ENCODE measurements at regions not wholly inside any gene's neighbourhood (a gene's known extent, or its start where the extent isn't known, plus 50 kb on each side); places are given as distances from the start of the nearest gene placed in this dataset.

DNA sequence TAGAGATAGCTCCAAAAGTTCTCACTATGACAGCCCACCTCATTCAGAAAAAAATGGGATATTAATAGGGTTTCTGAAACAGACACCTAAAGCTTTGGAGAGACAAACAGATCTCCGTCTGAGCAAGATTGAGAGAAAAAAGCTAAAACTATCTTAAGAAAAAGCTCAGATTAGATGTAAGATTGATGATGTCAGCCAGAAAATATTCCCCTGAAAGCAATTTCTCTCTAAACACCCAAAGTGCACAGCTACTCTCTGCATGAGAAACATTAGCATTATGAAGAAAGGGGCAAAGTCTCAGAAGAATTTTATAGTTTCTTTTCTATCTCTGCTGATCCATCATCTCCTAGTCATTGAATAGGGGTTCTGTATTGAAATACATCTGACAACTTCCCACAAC lies 148.9 kb downstream of the ZNF737 start:
- ChIA-PET POLR2A (no interaction called here), CTCF (interaction anchor here (0.6 to 1.0 kb wide), 2 partner anchors 57 to 282 kb away, joined by 3 read pairs; no protein-coding TSS in a partner anchor)
- Histone ChIP-seq H4K20me1 (ENCODE audit: insufficient read depth) (no peaks in the 10 kb centered on the region), H3K9me3 (no peaks in the 10 kb centered on the region), H2AFZ (ENCODE audit: low read depth) (no peak overlapping the region), H3K79me2 (ENCODE audit: insufficient read depth) (no peaks in the 10 kb centered on the region), H3K36me3 (replicated peaks in 1 of 2; ENCODE audit: control insufficient read depth in 1 of 2, insufficient read depth in 2 of 2, low read length in 1 of 2) (no peaks in the 10 kb centered on the region), H3K4me1 (ENCODE audit: control insufficient read depth in 1 of 2, insufficient read depth in 2 of 2, low read depth in 1 of 2, low read length in 1 of 2) (no peaks in the 10 kb centered on the region; a peak in 2 of 4 replicates), H3K9ac (no peak overlapping the region), H3K27me3 (ENCODE audit: insufficient read depth) (no peaks in the 10 kb centered on the region), H3K4me2 (no peak overlapping the region), H3F3A (replicated peaks; ENCODE audit: insufficient read depth) (no peaks in the 10 kb centered on the region), H3K9me2 (no peaks in the 10 kb centered on the region), H3K4me3 (ENCODE audit: low read depth in 2 of 2, low read length in 1 of 2) (no peak overlapping the region), H3K27ac (ENCODE audit: low read depth in 2 of 2, low read length in 1 of 2) (no peak overlapping the region)
- no peak for DNase-seq
- 39% methylated on average over 1 of the region's 1 CpG for WGBS (ENCODE audit: low lambda C conversion rate)
- TF ChIP-seq, protein P1, sequence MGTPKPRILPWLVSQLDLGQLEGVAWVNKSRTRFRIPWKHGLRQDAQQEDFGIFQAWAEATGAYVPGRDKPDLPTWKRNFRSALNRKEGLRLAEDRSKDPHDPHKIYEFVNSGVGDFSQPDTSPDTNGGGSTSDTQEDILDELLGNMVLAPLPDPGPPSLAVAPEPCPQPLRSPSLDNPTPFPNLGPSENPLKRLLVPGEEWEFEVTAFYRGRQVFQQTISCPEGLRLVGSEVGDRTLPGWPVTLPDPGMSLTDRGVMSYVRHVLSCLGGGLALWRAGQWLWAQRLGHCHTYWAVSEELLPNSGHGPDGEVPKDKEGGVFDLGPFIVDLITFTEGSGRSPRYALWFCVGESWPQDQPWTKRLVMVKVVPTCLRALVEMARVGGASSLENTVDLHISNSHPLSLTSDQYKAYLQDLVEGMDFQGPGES (IDR thresholded peaks at IDR 0.05; ENCODE audit: low read depth, low read length), result no peak
- no peak for TF ChIP-seq EP300 (IDR thresholded peaks at IDR 0.05; ENCODE audit: borderline replicate concordance in 1 of 2, low read depth in 1 of 2, low read length in 1 of 2)
- no peak for TF ChIP-seq MEF2A (IDR thresholded peaks at IDR 0.05; ENCODE audit: borderline replicate concordance, low read depth)
- no peak for TF ChIP-seq RXRA (IDR thresholded peaks at IDR 0.05; ENCODE audit: borderline replicate concordance, low read depth)
- TF ChIP-seq NFIC (IDR thresholded peaks at IDR 0.05; ENCODE audit: borderline replicate concordance), result no peak
- TF ChIP-seq FOXJ3 (CRISPR knock-in tag; IDR thresholded peaks at IDR 0.05), result no peak
- no peak for TF ChIP-seq EZH2phosphoT487 (IDR thresholded peaks at IDR 0.05; ENCODE audit: borderline replicate concordance, low read depth)
- no peak for TF ChIP-seq TCF12 (IDR thresholded peaks at IDR 0.05)

DNA sequence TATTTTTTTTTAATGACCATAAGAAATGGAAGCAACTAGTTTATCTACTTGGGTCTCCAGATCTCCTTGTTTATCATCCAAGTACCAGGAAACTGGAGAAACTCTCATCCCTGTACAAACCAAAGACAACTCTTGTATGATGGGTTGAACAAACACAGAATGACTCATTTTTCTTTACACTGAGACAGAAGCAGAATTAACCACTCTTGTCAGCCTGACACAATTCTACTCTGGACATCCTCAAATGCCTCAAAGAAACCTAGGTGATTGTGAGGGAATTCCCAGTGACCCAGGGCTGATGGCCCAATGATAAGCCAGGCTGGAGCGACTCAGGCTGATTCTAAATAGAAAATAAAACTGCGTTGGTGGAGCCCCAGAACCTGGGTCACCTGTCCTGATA lies 151.5 kb downstream of the ZNF737 start:
- no peak for DNase-seq
- Histone ChIP-seq H3K9me3 (no peaks in the 10 kb centered on the region), H3F3A (replicated peaks; ENCODE audit: insufficient read depth) (no peaks in the 10 kb centered on the region), H4K20me1 (ENCODE audit: insufficient read depth) (no peaks in the 10 kb centered on the region), H3K9ac (no peak overlapping the region), H3K4me2 (no peak overlapping the region), H3K36me3 (replicated peaks in 1 of 2; ENCODE audit: control insufficient read depth in 1 of 2, insufficient read depth in 2 of 2, low read length in 1 of 2) (no peaks in the 10 kb centered on the region), H3K27me3 (ENCODE audit: insufficient read depth) (no peaks in the 10 kb centered on the region), H3K4me3 (ENCODE audit: low read depth in 2 of 2, low read length in 1 of 2) (no peak overlapping the region), H3K79me2 (ENCODE audit: insufficient read depth) (no peaks in the 10 kb centered on the region), H2AFZ (ENCODE audit: low read depth) (no peak overlapping the region), H3K4me1 (ENCODE audit: control insufficient read depth in 1 of 2, insufficient read depth in 2 of 2, low read depth in 1 of 2, low read length in 1 of 2) (no peaks in the 10 kb centered on the region; a peak in 2 of 4 replicates), H3K9me2 (no peaks in the 10 kb centered on the region), H3K27ac (ENCODE audit: low read depth in 2 of 2, low read length in 1 of 2) (no peak overlapping the region)
- TF ChIP-seq RXRA (IDR thresholded peaks at IDR 0.05; ENCODE audit: borderline replicate concordance, low read depth) (no peak), EZH2phosphoT487 (IDR thresholded peaks at IDR 0.05; ENCODE audit: borderline replicate concordance, low read depth) (no peak), CHD2 (IDR thresholded peaks at IDR 0.05; ENCODE audit: low read length, partially characterized antibody) (no peak), POLR2AphosphoS5 (IDR thresholded peaks at IDR 0.05; ENCODE audit: low read depth, low read length) (no peak), FOSL2 (IDR thresholded peaks at IDR 0.05; ENCODE audit: borderline replicate concordance, low read depth) (no peak), NRF1 (IDR thresholded peaks at IDR 0.05; ENCODE audit: low read depth, low read length) (no peak), SIN3A (IDR thresholded peaks at IDR 0.05; ENCODE audit: borderline replicate concordance, low read depth, low read length) (no peak), FOXJ3 (CRISPR knock-in tag; IDR thresholded peaks at IDR 0.05) (no peak), RAD21 (IDR thresholded peaks at IDR 0.05; ENCODE audit: low read length) (no peak)
- TF ChIP-seq, protein P2, sequence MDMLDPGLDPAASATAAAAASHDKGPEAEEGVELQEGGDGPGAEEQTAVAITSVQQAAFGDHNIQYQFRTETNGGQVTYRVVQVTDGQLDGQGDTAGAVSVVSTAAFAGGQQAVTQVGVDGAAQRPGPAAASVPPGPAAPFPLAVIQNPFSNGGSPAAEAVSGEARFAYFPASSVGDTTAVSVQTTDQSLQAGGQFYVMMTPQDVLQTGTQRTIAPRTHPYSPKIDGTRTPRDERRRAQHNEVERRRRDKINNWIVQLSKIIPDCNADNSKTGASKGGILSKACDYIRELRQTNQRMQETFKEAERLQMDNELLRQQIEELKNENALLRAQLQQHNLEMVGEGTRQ (IDR thresholded peaks at IDR 0.05; ENCODE audit: borderline replicate concordance, low read depth, low read length), result no peak
- TF ChIP-seq, protein P3, sequence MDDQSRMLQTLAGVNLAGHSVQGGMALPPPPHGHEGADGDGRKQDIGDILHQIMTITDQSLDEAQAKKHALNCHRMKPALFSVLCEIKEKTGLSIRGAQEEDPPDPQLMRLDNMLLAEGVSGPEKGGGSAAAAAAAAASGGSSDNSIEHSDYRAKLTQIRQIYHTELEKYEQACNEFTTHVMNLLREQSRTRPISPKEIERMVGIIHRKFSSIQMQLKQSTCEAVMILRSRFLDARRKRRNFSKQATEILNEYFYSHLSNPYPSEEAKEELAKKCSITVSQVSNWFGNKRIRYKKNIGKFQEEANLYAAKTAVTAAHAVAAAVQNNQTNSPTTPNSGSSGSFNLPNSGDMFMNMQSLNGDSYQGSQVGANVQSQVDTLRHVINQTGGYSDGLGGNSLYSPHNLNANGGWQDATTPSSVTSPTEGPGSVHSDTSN (IDR thresholded peaks at IDR 0.05), result no peak
- TF ChIP-seq, protein P4, sequence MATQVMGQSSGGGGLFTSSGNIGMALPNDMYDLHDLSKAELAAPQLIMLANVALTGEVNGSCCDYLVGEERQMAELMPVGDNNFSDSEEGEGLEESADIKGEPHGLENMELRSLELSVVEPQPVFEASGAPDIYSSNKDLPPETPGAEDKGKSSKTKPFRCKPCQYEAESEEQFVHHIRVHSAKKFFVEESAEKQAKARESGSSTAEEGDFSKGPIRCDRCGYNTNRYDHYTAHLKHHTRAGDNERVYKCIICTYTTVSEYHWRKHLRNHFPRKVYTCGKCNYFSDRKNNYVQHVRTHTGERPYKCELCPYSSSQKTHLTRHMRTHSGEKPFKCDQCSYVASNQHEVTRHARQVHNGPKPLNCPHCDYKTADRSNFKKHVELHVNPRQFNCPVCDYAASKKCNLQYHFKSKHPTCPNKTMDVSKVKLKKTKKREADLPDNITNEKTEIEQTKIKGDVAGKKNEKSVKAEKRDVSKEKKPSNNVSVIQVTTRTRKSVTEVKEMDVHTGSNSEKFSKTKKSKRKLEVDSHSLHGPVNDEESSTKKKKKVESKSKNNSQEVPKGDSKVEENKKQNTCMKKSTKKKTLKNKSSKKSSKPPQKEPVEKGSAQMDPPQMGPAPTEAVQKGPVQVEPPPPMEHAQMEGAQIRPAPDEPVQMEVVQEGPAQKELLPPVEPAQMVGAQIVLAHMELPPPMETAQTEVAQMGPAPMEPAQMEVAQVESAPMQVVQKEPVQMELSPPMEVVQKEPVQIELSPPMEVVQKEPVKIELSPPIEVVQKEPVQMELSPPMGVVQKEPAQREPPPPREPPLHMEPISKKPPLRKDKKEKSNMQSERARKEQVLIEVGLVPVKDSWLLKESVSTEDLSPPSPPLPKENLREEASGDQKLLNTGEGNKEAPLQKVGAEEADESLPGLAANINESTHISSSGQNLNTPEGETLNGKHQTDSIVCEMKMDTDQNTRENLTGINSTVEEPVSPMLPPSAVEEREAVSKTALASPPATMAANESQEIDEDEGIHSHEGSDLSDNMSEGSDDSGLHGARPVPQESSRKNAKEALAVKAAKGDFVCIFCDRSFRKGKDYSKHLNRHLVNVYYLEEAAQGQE (IDR thresholded peaks at IDR 0.05; ENCODE audit: low read depth, low read length), result no peak
- 63% methylated on average over 2 of the region's 2 CpGs for WGBS (ENCODE audit: low lambda C conversion rate)
- POLR2A ChIA-PET, result no interaction called here
- CTCF ChIA-PET, result no interaction called here

All from SK-N-SH (cell line).